H1 (cell line): ENCODE measurements at regions not wholly inside any gene's neighbourhood (a gene's known extent, or its start where the extent isn't known, plus 50 kb on each side); places are given as distances from the start of the nearest gene placed in this dataset.

Source experiments
- CEBPB ChIP-seq: IDR thresholded peaks from 2 replicates; pipeline ENCODE4 v1.6.1; 2012; ENCODE audit warnings: low read depth, low read length
- CHD7 ChIP-seq: fragments of 300-600 bp; sonication (generic); IDR thresholded peaks from 2 replicates; pipeline ENCODE4 v1.7.1; 2012; ENCODE audit warnings: low read length, moderate library complexity, mild to moderate bottlenecking, inconsistent platforms; ENCODE audit not compliant: insufficient replicate concordance
- GTF2F1 ChIP-seq: IDR thresholded peaks from 2 replicates; pipeline ENCODE4 v1.6.1; 2012; ENCODE audit warnings: low read depth, low read length, improper control_type of control experiment, borderline replicate concordance
- HDAC6 ChIP-seq: IDR thresholded peaks from one replicate; pipeline ENCODE4 v1.7.1; 2012; ENCODE audit warnings: low read depth, mild to moderate bottlenecking, inconsistent platforms, low read length, moderate library complexity
- JUND ChIP-seq: IDR thresholded peaks from 2 replicates; pipeline ENCODE4 v1.6.1; 2011; ENCODE audit warnings: mild to moderate bottlenecking, improper control_type of control experiment, low read length
- RXRA ChIP-seq: IDR thresholded peaks from 2 replicates; pipeline ENCODE4 v1.6.1; 2011; ENCODE audit warnings: low read depth, mild to moderate bottlenecking, low read length, moderate library complexity; ENCODE audit not compliant: insufficient read depth
- SAP30 ChIP-seq: fragments of 300-600 bp; sonication (generic); IDR thresholded peaks from 2 replicates; pipeline ENCODE4 v1.7.1; 2012; ENCODE audit warnings: low read length, moderate library complexity, mild to moderate bottlenecking, inconsistent platforms; ENCODE audit not compliant: insufficient read depth, insufficient replicate concordance
- SIN3A ChIP-seq, 2 experiments: IDR thresholded peaks in 1 of 2; conservative IDR thresholded peaks in 1 of 2; 2 replicates each; pipeline ENCODE4 v1.6.1; 2011 to 2012; ENCODE audit warnings: low read length in 2 of 2, improper control_type of control experiment in 1 of 2, low read depth in 1 of 2, mild to moderate bottlenecking in 1 of 2
- SP4 ChIP-seq: IDR thresholded peaks from 2 replicates; pipeline ENCODE4 v1.6.1; 2012; ENCODE audit warnings: low read length, inconsistent platforms
- TAF7 ChIP-seq: optimal IDR thresholded peaks from 2 replicates; pipeline ENCODE3; 2011; ENCODE audit warnings: low read depth, mild to moderate bottlenecking, inconsistent platforms, low read length, moderate library complexity, borderline replicate concordance
- TCF12 ChIP-seq: IDR thresholded peaks from 2 replicates; pipeline ENCODE4 v1.6.1; 2011; ENCODE audit warnings: low read depth, mild to moderate bottlenecking, low read length

DNA sequence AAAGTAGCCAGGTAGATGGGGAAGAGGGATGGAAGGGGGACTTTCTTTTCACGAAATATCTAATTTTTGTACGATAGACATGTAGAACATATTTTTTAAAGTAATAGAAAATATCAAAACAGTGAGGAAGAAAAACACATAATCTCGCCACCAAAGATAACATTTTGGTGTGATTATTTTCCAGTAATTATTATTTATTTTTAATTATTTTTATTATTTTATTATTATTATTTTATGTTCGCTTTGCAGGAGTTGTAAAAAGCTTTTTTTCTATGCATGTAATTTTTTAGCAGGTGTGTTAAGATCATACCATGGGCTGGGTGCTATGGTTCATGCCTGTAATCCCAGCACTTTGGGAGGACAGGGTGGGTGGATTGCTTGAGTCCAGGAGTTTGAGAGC is 85.6 kb upstream of the CCND2 start (continued):
- TF ChIP-seq TAF7 (no peak), SAP30 (no peak), HDAC6 (no peak), CEBPB (no peak), SIN3A (conservative IDR thresholded peaks at IDR 0.05 in 1 of 2, IDR thresholded peaks at IDR 0.05 in 1 of 2; ENCODE audit: low read depth in 1 of 2, low read length in 2 of 2) (no peak), JUND (no peak), TCF12 (no peak), GTF2F1 (no peak), RXRA (no peak), CHD7 (no peak), SP4 (no peak)
- TF ChIP-seq, all 59 proteins: peak for 0
